ENCODE measurements at regions not wholly inside any gene's neighbourhood (a gene's known extent, or its start where the extent isn't known, plus 50 kb on each side); places are given as distances from the start of the nearest gene placed in this dataset.

- DNase-seq = no peak
These were observed 439.6 kb downstream of the CDH8 start for GRCh38 chr16:61596655-61597054.

- DNase-seq = no peak
These were observed 440.6 kb downstream of the CDH8 start for GRCh38 chr16:61595605-61596004.

- no peak for DNase-seq
These were observed 445.7 kb downstream of the CDH8 start for GRCh38 chr16:61590577-61590976.

DNA sequence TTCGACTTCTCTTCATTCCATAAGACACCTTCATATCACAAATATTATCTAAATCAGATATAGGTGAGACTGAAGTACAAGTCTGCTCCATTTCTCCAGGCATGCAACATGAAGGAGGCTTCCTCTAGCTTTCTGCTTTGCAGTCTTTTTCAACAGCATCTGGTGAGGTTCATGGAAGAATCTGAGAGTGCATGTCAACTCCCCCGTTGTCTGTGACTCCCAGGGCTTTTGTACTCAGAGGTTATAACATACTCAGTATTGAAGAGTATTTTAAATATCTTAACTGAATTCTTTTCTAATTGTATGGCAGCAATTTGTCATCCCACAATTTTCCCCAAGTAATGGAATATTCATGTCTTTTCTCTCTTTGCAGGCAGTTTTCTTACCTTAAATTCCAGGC lies 448.7 kb downstream of the CDH8 start:
- no peak for DNase-seq

DNA sequence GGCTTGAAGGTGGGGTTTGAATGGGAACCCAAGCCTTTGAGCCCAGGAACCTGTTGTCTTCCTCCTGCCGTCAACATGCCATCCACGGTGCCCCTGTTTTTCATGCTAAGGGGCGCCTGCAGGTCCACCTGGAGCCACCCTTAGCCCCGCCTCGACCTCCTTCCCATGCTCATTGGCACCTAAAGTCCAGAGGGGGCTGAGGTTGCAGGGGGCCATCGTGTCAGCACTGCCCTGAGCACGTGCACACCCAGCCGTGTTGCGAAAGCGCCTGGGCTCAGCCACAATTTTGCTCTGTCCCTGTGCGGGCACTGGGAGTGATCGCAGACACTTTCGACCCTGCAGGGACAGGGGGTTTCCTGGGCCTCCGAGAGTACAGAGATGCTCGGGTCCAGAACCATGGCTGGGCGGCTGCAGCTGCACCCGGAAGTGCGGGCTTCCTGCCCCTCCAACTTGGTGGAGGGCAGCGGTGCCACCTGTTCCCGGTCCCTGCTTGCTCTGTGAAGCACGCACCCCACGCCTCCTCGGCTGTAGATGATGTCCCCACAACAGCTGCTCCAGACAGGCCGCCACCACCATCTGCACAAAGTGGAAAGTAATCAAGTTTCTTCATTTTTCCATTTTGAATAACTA lies 454.7 kb downstream of the CDH8 start:
- no peak for DNase-seq

- DNase-seq = no peak
These were observed 455.7 kb downstream of the CDH8 start for GRCh38 chr16:61580579-61580978.

DNA sequence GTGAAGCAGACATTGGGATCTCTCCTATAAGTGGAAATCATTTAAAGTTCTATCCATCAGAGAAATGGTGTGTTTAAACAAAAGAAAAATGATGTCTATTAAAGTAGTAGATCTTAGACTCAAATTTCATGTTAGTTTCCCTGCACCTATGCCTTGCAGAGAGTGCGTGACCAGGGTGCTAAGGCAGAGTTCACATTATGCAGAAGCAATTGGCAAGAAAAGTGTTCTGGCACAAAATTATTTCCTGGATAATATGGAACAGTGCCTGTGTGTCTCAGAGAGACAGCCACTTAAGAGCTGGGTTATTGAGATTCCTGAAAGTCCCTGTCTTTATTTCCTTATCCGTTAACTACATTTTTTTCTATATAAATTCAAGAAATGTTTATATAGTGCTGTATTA lies 457.0 kb downstream of the CDH8 start:
- no peak for DNase-seq

DNA sequence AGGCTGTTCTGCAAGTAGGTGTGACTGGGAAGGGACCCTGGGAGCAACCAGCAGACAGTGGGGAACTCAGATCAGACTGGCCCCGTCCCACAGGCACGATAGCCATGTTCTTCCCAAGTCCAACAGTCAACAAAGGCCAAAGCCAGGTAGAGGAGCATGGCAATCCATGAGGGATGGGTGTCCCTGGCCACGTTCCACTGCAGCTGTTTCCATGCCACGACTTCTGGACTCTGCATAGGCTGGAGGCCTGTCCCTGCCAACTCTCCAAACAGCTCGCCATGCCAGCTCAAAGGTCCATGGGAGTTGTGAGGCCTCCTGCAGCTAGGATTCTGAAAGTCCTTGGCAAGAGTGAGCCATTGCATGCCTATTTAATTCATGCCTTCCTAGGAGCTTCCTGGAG lies 459.8 kb downstream of the CDH8 start:
- DNase-seq = no peak

DNA sequence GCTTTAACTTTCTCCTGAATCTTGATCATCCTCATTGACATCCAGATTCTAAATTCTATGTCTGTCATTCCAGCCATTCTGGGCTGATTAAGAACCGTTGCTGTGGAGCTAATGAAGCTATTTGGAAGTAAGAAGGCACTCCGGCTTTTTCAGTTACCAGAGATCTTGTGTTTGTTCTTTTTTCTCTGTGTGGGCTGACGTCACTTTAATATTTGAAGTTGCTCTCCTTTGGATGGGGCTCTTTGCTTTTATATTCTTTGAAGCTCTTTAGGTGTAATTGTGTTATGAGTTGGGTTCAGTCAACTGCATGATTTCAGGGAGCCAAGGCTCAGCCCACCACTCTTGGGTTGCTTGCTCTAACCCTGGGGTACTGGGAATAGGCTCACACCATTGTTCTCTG lies 460.6 kb downstream of the CDH8 start:
- DNase-seq = no peak

GRCh38 chr16:61569028-61569427 lies 467.2 kb downstream of the CDH8 start:
- no peak for DNase-seq

DNA sequence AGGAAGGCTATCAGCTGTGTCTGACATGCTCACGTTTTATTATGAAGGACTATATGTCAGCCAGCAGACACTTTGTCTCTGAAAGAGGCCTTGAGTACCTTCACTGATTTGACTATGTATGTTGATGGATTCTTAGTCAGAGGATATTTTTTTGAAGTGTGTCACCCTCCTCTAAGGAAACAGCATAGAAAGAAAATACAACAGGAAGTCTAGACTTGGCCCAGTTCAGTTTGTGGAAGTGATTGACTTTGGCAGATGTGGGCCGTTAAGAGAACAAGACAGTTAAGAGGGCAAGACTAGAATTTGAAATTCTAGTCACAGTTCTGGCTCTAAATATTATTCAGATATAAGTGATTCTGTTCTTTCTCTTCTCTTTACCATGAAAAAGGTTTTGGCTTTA lies 471.5 kb downstream of the CDH8 start:
- no peak for DNase-seq

DNA sequence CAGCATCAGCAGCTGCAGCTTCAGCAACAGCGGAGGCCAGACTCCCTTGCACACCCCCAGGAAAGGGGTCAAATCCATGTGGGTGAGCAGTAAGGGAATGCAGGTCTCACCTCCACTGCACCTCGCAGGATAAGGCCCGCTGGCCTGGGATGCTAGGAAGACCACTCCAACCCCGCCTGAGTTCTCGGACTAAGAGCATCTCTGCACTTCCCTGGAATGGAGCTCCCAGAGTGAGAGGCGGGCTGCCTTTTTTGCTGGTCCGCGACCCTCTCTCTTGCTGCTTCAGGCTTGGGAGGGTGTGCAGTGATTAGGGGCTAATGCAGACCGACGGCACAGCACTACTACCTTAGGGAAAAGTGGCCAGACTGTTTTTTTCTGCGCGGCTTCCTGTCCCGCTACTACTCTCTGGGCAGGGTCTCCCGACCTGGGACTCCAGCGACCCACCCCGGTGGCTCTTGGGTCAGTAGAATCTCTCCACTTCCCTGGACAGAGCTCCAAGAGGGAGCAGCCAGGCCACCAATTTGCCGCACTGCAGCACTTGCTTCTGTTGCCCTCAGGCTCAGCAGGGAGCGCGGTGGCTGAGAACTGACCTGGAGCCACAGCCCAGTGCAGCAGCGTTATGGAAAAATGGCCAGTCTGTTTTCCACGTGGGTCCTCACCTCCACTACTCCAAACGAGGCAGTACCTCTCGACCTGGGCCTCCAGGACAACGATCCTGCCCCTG lies 480.4 kb downstream of the CDH8 start:
- no peak for DNase-seq

DNA sequence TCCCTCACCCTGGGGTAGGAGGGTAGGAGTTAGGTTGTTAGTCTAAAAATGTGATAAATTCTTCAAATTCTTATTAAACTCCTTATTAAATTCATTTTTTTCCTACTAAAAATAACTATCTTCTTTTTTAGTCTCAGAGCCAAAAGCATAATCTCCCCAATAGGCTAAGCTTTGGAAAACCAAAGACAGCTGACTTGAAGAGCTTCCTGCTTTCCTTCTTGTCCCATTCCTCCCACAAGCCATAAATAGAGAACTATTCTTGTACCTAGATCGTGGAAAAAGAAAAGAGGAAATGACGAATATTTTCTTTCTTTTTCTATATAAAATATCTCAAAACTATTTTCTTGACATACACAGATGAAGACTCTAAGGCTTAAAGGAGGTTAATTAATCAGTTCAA lies 486.9 kb downstream of the CDH8 start:
- no peak for DNase-seq

- no peak for DNase-seq
These were observed 488.6 kb downstream of the CDH8 start for GRCh38 chr16:61547626-61548025.

GRCh38 chr16:61544165-61544564 lies 492.1 kb downstream of the CDH8 start:
- DNase-seq = no peak

GRCh38 chr16:61540216-61540615 lies 496.0 kb downstream of the CDH8 start:
- DNase-seq = no peak

DNA sequence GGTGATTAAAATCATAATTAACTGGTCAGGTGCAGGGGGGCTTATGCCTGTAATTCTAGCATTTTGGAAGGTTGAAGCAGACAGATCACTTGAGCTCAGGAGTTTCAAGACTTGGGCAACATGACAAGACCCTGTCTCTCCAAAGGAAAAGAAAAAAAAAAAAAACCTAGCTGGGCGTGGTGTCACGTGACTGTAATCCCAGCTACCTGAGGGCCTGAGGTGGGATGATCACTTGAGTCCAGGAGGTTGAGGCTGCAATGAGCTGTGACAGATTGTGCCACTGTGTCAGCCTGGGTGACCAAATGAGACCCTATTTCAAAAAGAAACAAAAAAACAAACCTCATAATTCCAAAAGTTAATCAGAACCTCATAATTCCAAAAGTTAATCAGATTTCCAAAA lies 505.5 kb downstream of the CDH8 start:
- no peak for DNase-seq

GRCh38 chr16:61500851-61501250 lies 535.4 kb downstream of the CDH8 start:
- no peak for DNase-seq

- DNase-seq = no peak
These were observed 556.0 kb downstream of the CDH8 start for GRCh38 chr16:61480250-61480649.

GRCh38 chr16:61471737-61472136 lies 564.5 kb downstream of the CDH8 start:
- DNase-seq = no peak

- DNase-seq = no peak
These were observed 565.2 kb downstream of the CDH8 start for GRCh38 chr16:61471023-61471422.

DNA sequence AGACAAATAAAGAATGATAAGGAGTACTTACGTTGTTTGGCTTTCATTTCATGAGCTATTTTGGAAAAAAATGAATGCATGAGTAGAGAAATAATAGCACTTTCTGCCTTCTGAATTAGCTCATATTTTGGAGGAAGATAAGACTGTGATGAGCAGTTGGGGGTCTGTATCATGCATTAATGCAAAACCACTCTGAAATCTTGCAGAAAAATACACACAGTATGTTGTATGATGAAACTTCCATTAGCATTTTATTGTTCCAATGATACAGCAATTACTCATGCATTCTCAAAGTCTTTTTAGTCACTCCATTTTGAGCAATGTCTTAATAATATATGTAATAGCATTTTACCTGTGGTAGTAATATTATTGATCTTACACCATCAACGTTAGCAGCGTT lies 571.0 kb downstream of the CDH8 start:
- DNase-seq = no peak

DNA sequence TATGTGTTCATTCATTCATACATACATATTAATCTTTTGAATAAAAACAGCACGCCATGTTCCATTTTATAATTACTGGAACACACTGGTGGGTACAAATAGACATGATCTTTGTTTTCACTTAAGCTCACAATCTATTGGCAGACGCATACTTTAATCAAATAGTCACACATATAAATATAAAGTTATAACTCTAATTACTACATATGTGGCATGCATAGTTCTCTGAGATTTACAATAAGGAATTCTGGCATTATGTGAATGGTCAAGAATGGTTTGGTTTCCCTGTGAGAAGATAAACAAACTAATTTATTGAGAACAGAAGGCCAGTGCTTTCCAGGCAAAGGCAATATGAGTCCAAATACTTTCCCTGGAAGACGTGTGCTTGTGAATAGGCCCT lies 576.2 kb downstream of the CDH8 start:
- no peak for DNase-seq

DNA sequence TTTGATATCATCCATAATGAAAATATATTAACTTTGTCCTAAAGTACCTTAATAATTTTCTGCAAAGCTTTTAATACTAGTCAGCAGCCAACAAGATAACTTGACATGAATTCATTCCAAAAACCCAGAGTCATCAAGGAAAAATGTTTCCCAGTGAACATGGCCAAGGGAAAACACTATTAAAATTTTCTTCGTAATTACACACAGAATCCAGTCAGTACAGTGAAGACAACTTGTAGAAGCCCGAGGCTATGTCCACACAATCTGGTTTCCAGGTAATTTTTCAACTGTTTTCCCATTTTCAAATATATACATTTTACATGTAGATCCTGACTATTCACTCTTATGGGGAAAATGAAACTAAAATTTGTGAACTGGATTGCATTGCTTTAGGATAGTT lies 600.9 kb downstream of the CDH8 start:
- no peak for DNase-seq

- DNase-seq = no peak
These were observed 603.8 kb downstream of the CDH8 start for GRCh38 chr16:61432421-61432820.
